ENCODE measurements at regions not wholly inside any gene's neighbourhood (a gene's known extent, or its start where the extent isn't known, plus 50 kb on each side); places are given as distances from the start of the nearest gene placed in this dataset.

- H3K4me3 ChIP-seq (ENCODE audit: low read depth, low read length), result no peak overlapping the region
- no peak for TF ChIP-seq CTCF (IDR thresholded peaks at IDR 0.05; ENCODE audit: borderline replicate concordance, insufficient read depth, low read depth, low read length)
Measured at GRCh38 chr1:30259631-30260030, 463.8 kb downstream of the MATN1 start.

GRCh38 chr1:30258876-30259275 is 464.5 kb downstream of the MATN1 start:
- no peak for TF ChIP-seq CTCF (IDR thresholded peaks at IDR 0.05; ENCODE audit: borderline replicate concordance, insufficient read depth, low read depth, low read length)

GRCh38 chr1:30258471-30258870 is 464.9 kb downstream of the MATN1 start:
- H3K4me3 ChIP-seq (ENCODE audit: low read depth, low read length), result no peak overlapping the region
- no peak for TF ChIP-seq CTCF (IDR thresholded peaks at IDR 0.05; ENCODE audit: borderline replicate concordance, insufficient read depth, low read depth, low read length)

More at GRCh38 chr1:30258876-30259275, 464.5 kb downstream of the MATN1 start:
- H3K4me3 ChIP-seq (ENCODE audit: low read depth, low read length), result no peak overlapping the region

GRCh38 chr1:30257742-30258380 is 465.5 kb downstream of the MATN1 start:
- TF ChIP-seq CTCF (IDR thresholded peaks at IDR 0.05; ENCODE audit: borderline replicate concordance, insufficient read depth, low read depth, low read length), result no peak
- H3K4me3 ChIP-seq (ENCODE audit: low read depth, low read length), result no peak overlapping the region

GRCh38 chr1:30257322-30257721 is 466.1 kb downstream of the MATN1 start:
- TF ChIP-seq CTCF (IDR thresholded peaks at IDR 0.05; ENCODE audit: borderline replicate concordance, insufficient read depth, low read depth, low read length), result no peak

GRCh38 chr1:30256911-30257310 is 466.5 kb downstream of the MATN1 start:
- no peak for TF ChIP-seq CTCF (IDR thresholded peaks at IDR 0.05; ENCODE audit: borderline replicate concordance, insufficient read depth, low read depth, low read length)
- no peak overlapping the region for H3K4me3 ChIP-seq (ENCODE audit: low read depth, low read length)

More at GRCh38 chr1:30257322-30257721, 466.1 kb downstream of the MATN1 start:
- no peak overlapping the region for H3K4me3 ChIP-seq (ENCODE audit: low read depth, low read length)

GRCh38 chr1:30255111-30255724 is 468.2 kb downstream of the MATN1 start:
- H3K4me3 ChIP-seq (ENCODE audit: low read depth, low read length), result no peak overlapping the region
- TF ChIP-seq CTCF (IDR thresholded peaks at IDR 0.05; ENCODE audit: borderline replicate concordance, insufficient read depth, low read depth, low read length), result no peak

Measured in GM12875 (cell line).